CD14-positive monocyte (primary cell): ENCODE measurements at regions not wholly inside any gene's neighbourhood (a gene's known extent, or its start where the extent isn't known, plus 50 kb on each side); places are given as distances from the start of the nearest gene placed in this dataset.

Experiments used
- DNase-seq, 3 donors: peaks; one replicate each; pipeline ENCODE4 v3.0.0-alpha.2; 2011 to 2022
- H2AFZ ChIP-seq: 2 replicates; pipeline ENCODE4 v1.6.0; 2012; ENCODE audit warnings: mild to moderate bottlenecking, low read depth, low read length, inconsistent platforms; ENCODE audit not compliant: insufficient read depth, poor library complexity, severe bottlenecking
- H3K27ac ChIP-seq, 2 donors: 1 replicate in 1 of 2; 2 replicates in 1 of 2; pipeline ENCODE4 v1.5.1; 2012 to 2013; ENCODE audit warnings: low read length in 2 of 2, control low read depth in 1 of 2, inconsistent platforms in 1 of 2, low read depth in 1 of 2, mild to moderate bottlenecking in 1 of 2
- H3K27me3 ChIP-seq, 2 donors: one replicate each; pipeline versions ENCODE4 v1.6.0 to v1.6.1; 2011 to 2013; ENCODE audit warnings: low read length in 2 of 2; ENCODE audit not compliant: control insufficient read depth in 2 of 2, insufficient read depth in 2 of 2
- H3K36me3 ChIP-seq, 2 donors: replicated peaks in 1 of 2; 1 replicate in 1 of 2; 2 replicates in 1 of 2; pipeline versions ENCODE4 v1.5.1 to v1.6.1; 2012 to 2013; ENCODE audit warnings: low read length in 2 of 2, control low read depth in 1 of 2, inconsistent platforms in 1 of 2, mild to moderate bottlenecking in 1 of 2; ENCODE audit not compliant: insufficient read depth in 2 of 2, control insufficient read depth in 1 of 2
- H3K4me1 ChIP-seq, 2 donors: 1 replicate in 1 of 2; 2 replicates in 1 of 2; pipeline versions ENCODE4 v1.5.1 to v1.6.1; 2012 to 2013; ENCODE audit warnings: low read length in 2 of 2, control low read depth in 1 of 2, inconsistent platforms in 1 of 2, mild to moderate bottlenecking in 1 of 2, moderate library complexity in 1 of 2; ENCODE audit not compliant: insufficient read depth in 2 of 2, control insufficient read depth in 1 of 2
- H3K4me2 ChIP-seq: replicated peaks from 2 replicates; pipeline ENCODE3; 2012; ENCODE audit warnings: low read length, moderate library complexity, mild to moderate bottlenecking; ENCODE audit not compliant: poor library complexity, severe bottlenecking; ENCODE audit errors: extremely low read depth
- H3K4me3 ChIP-seq, 3 experiments: fragments of 200-600 bp in 1 of 3; sonication (generic) in 1 of 3; replicated peaks in 1 of 3; 1 replicate in 2 of 3; 2 replicates in 1 of 3; pipeline ENCODE4 v1.5.1; 2011 to 2013; ENCODE audit warnings: low read length in 3 of 3, mild to moderate bottlenecking in 3 of 3, control low read depth in 2 of 3, low read depth in 2 of 3, inconsistent platforms in 1 of 3, moderate library complexity in 1 of 3
- H3K79me2 ChIP-seq: 2 replicates; pipeline ENCODE4 v1.6.0; 2012; ENCODE audit warnings: mild to moderate bottlenecking, control low read depth, inconsistent platforms, low read length, moderate library complexity; ENCODE audit not compliant: insufficient read depth
- H3K9ac ChIP-seq: 2 replicates; pipeline ENCODE4 v1.6.0; 2017; ENCODE audit warnings: low read length, mild to moderate bottlenecking; ENCODE audit not compliant: insufficient read depth, poor library complexity, severe bottlenecking
- H3K9me3 ChIP-seq, 2 donors: replicated peaks in 1 of 2; 1 replicate in 1 of 2; 2 replicates in 1 of 2; pipeline versions ENCODE4 v1.5.1 to v1.6.1; 2012 to 2013; ENCODE audit warnings: low read length in 2 of 2, control low read depth in 1 of 2; ENCODE audit not compliant: control insufficient read depth in 1 of 2, insufficient read depth in 1 of 2
- H4K20me1 ChIP-seq: 2 replicates; pipeline ENCODE4 v1.6.0; 2012; ENCODE audit warnings: mild to moderate bottlenecking, low read length, control low read depth, moderate library complexity; ENCODE audit not compliant: insufficient read depth
- H3K27ac Mint-ChIP-seq, 7 donors: one replicate each; pipeline ENCODE4 v1.8.0; 2020; ENCODE audit warnings: mild to moderate bottlenecking in 7 of 7, mixed read lengths in 7 of 7, moderate library complexity in 6 of 7, inconsistent platforms in 2 of 7
- H3K27me3 Mint-ChIP-seq, 3 donors: one replicate each; pipeline ENCODE4 v1.8.0; 2021 to 2022; ENCODE audit warnings: low read depth in 3 of 3, mild to moderate bottlenecking in 3 of 3, mixed read lengths in 3 of 3, moderate library complexity in 3 of 3, inconsistent platforms in 1 of 3
- H3K36me3 Mint-ChIP-seq, 2 donors: one replicate each; pipeline ENCODE4 v1.8.0; 2020; ENCODE audit warnings: mixed read lengths in 2 of 2, inconsistent platforms in 1 of 2, mild to moderate bottlenecking in 1 of 2
- H3K4me1 Mint-ChIP-seq: one replicate; pipeline ENCODE4 v1.8.0; 2020; ENCODE audit warnings: mild to moderate bottlenecking, mixed read lengths
- H3K4me3 Mint-ChIP-seq, 2 donors: one replicate each; pipeline ENCODE4 v1.8.0; 2020; ENCODE audit warnings: mild to moderate bottlenecking in 2 of 2, mixed read lengths in 2 of 2, moderate library complexity in 1 of 2
- H3K9me3 Mint-ChIP-seq, 7 donors: one replicate each; pipeline ENCODE4 v1.8.0; 2020 to 2022; ENCODE audit warnings: mixed read lengths in 7 of 7, mild to moderate bottlenecking in 6 of 7, moderate library complexity in 6 of 7, inconsistent platforms in 2 of 7
- CTCF ChIP-seq: fragments of 200-600 bp; IDR thresholded peaks from one replicate; pipeline ENCODE4 v1.8.0; 2022; ENCODE audit warnings: antibody characterized with exemption, mild to moderate bottlenecking
- WGBS: methylation state at CpG from one replicate; pipeline ENCODE4 v1.1.5; 2013; ENCODE audit warnings: missing lambda C conversion rate; ENCODE audit not compliant: insufficient coverage; 5-methylcytosine and 5-hydroxymethylcytosine counted together
- intact Hi-C, 2 donors: fragments of 100-400 bp; cut with micrococcal nuclease; formaldehyde crosslinking; loops; one replicate each; pipeline versions ENCODE4 v1.15.0 to v1.15.1; 2023

- Histone ChIP-seq H2AFZ (no peak overlapping the region), H4K20me1 (no peaks in the 10 kb centered on the region), H3K27ac (no peak overlapping the region), H3K36me3 (no peaks in the 10 kb centered on the region), H3K4me1 (no peaks in the 10 kb centered on the region), H3K4me2 (no peak overlapping the region), H3K9me3 (peaks cover 10 to 11% of the 10 kb centered on the region in 2 donors), H3K4me3 (no peak overlapping the region), H3K79me2 (no peaks in the 10 kb centered on the region), H3K9ac (no peak overlapping the region), H3K27me3 (no peaks in the 10 kb centered on the region)
- intact Hi-C loops: no loop called here
- H3K4me3 Mint-ChIP-seq: no peak overlapping the region
- TF ChIP-seq CTCF: no peak
- peaks cover 0 to 4% (median 0%) of the 10 kb centered on the region in 7 donors for H3K9me3 Mint-ChIP-seq
- no CpG with 5 or more reads among the region's 2 CpGs for WGBS
- H3K27ac Mint-ChIP-seq: no peak overlapping the region
- H3K27me3 Mint-ChIP-seq: no peaks in the 10 kb centered on the region
- H3K36me3 Mint-ChIP-seq: no peaks in the 10 kb centered on the region
- no peaks in the 10 kb centered on the region for H3K4me1 Mint-ChIP-seq
- DNase-seq: no peak
Measured at GRCh38 chr9:11506980-11507379, 894.2 kb upstream of the PTPRD start.

- no peak overlapping the region for H2AFZ ChIP-seq
- no peak overlapping the region for H3K9ac ChIP-seq
- no peak overlapping the region for H3K4me3 ChIP-seq
- no peaks in the 10 kb centered on the region for H3K79me2 ChIP-seq
- Mint-ChIP-seq H3K27ac (no peak overlapping the region), H3K4me3 (no peak overlapping the region), H3K9me3 (no peaks in the 10 kb centered on the region), H3K36me3 (no peaks in the 10 kb centered on the region), H3K4me1 (no peaks in the 10 kb centered on the region), H3K27me3 (peaks cover 0 to 2% (median 0%) of the 10 kb centered on the region in 3 donors)
- H3K27me3 ChIP-seq: no peaks in the 10 kb centered on the region
- H3K36me3 ChIP-seq: no peaks in the 10 kb centered on the region
- H3K9me3 ChIP-seq: no peaks in the 10 kb centered on the region
- no peaks in the 10 kb centered on the region for H4K20me1 ChIP-seq
- no peaks in the 10 kb centered on the region for H3K4me1 ChIP-seq
- H3K4me2 ChIP-seq: no peak overlapping the region
- TF ChIP-seq CTCF: no peak
- H3K27ac ChIP-seq: no peak overlapping the region
- no peak for DNase-seq
- intact Hi-C loops: no loop called here
Measured at GRCh38 chr9:11537566-11537965, 924.8 kb upstream of the PTPRD start.
